Panc1 (cell line): ENCODE measurements at regions not wholly inside any gene's neighbourhood (a gene's known extent, or its start where the extent isn't known, plus 50 kb on each side); places are given as distances from the start of the nearest gene placed in this dataset.

Experiments
- REST ChIP-seq, 2 experiments: IDR thresholded peaks; 2 replicates each; pipeline ENCODE4 v1.6.1; 2011 to 2012; ENCODE audit warnings: low read depth in 2 of 2, control low read depth in 1 of 2, low read length in 1 of 2, mild to moderate bottlenecking in 1 of 2, moderate library complexity in 1 of 2; ENCODE audit not compliant: insufficient read depth in 1 of 2
- TCF7L2 ChIP-seq: IDR thresholded peaks from 2 replicates; pipeline ENCODE4 v1.6.1; 2011; ENCODE audit warnings: mild to moderate bottlenecking, low read depth, low read length, inconsistent platforms
- TF ChIP-seq, protein P1 (sequence below): fragments of 450-650 bp; IDR thresholded peaks from 2 replicates; pipeline ENCODE4 v1.5.1; 2017; ENCODE audit warnings: mild to moderate bottlenecking

GRCh38 chr2:126542247-126542646 lies 113.7 kb upstream of the GYPC start:
- TF ChIP-seq, protein P1, sequence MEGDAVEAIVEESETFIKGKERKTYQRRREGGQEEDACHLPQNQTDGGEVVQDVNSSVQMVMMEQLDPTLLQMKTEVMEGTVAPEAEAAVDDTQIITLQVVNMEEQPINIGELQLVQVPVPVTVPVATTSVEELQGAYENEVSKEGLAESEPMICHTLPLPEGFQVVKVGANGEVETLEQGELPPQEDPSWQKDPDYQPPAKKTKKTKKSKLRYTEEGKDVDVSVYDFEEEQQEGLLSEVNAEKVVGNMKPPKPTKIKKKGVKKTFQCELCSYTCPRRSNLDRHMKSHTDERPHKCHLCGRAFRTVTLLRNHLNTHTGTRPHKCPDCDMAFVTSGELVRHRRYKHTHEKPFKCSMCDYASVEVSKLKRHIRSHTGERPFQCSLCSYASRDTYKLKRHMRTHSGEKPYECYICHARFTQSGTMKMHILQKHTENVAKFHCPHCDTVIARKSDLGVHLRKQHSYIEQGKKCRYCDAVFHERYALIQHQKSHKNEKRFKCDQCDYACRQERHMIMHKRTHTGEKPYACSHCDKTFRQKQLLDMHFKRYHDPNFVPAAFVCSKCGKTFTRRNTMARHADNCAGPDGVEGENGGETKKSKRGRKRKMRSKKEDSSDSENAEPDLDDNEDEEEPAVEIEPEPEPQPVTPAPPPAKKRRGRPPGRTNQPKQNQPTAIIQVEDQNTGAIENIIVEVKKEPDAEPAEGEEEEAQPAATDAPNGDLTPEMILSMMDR, result no peak
- TF ChIP-seq TCF7L2 (no peak), REST (IDR thresholded peaks at IDR 0.05; ENCODE audit: insufficient read depth in 1 of 2, low read depth in 2 of 2, low read length in 1 of 2) (no peak)
